T follicular helper cell (primary cell): ENCODE measurements at regions not wholly inside any gene's neighbourhood (a gene's known extent, or its start where the extent isn't known, plus 50 kb on each side); places are given as distances from the start of the nearest gene placed in this dataset.
"Not testable (repeated sequence)": the region's sequence is repeated elsewhere in the genome, so short reads cannot be mapped to it uniquely, and the experiment has no call there.

ENCODE experiments used
- DNase-seq: peaks from one replicate; pipeline ENCODE4 v3.0.0-alpha.2; 2020; ENCODE audit warnings: low read depth

GRCh38 chr14:71600309-71600708 lies 331.9 kb upstream of the RGS6 start:
- no peak for DNase-seq

GRCh38 chr14:71602524-71602923 lies 329.7 kb upstream of the RGS6 start:
- DNase-seq: no peak

- DNase-seq: no peak
These were observed 328.0 kb upstream of the RGS6 start for GRCh38 chr14:71604231-71604630.

GRCh38 chr14:71606064-71606463 lies 326.2 kb upstream of the RGS6 start:
- no peak for DNase-seq

GRCh38 chr14:71606575-71606974 lies 325.7 kb upstream of the RGS6 start:
- DNase-seq: no peak

- no peak for DNase-seq
These were observed 325.2 kb upstream of the RGS6 start for GRCh38 chr14:71607056-71607455.

GRCh38 chr14:71610149-71610548 lies 322.1 kb upstream of the RGS6 start:
- no peak for DNase-seq

- DNase-seq: no peak
These were observed 321.4 kb upstream of the RGS6 start for GRCh38 chr14:71610797-71611196.

- DNase-seq: no peak
These were observed 319.1 kb upstream of the RGS6 start for GRCh38 chr14:71613168-71613567.

- no peak for DNase-seq
These were observed 316.2 kb upstream of the RGS6 start for GRCh38 chr14:71616013-71616412.

- no peak for DNase-seq
These were observed 314.2 kb upstream of the RGS6 start for GRCh38 chr14:71618047-71618446.

GRCh38 chr14:71618716-71619115 lies 313.5 kb upstream of the RGS6 start:
- DNase-seq: no peak

GRCh38 chr14:71619472-71619871 lies 312.8 kb upstream of the RGS6 start:
- no peak for DNase-seq

- DNase-seq: no peak
These were observed 311.8 kb upstream of the RGS6 start for GRCh38 chr14:71620401-71620800.

- DNase-seq: no peak
These were observed 311.0 kb upstream of the RGS6 start for GRCh38 chr14:71621276-71621675.

- DNase-seq: no peak
These were observed 310.1 kb upstream of the RGS6 start for GRCh38 chr14:71621980-71622605.

- DNase-seq: no peak
These were observed 308.3 kb upstream of the RGS6 start for GRCh38 chr14:71623939-71624338.

GRCh38 chr14:71625175-71625574 lies 307.1 kb upstream of the RGS6 start:
- DNase-seq: no peak

GRCh38 chr14:71625891-71626701 lies 306.1 kb upstream of the RGS6 start:
- no peak for DNase-seq

- DNase-seq: no peak
These were observed 303.8 kb upstream of the RGS6 start for GRCh38 chr14:71628433-71628832.

GRCh38 chr14:71629250-71629649 lies 303.0 kb upstream of the RGS6 start:
- no peak for DNase-seq

- no peak for DNase-seq
These were observed 302.3 kb upstream of the RGS6 start for GRCh38 chr14:71629765-71630492.

GRCh38 chr14:71631030-71631429 lies 301.2 kb upstream of the RGS6 start:
- DNase-seq: not testable (repeated sequence)
